Stomach (tissue), 8 donors: ENCODE measurements at regions not wholly inside any gene's neighbourhood (a gene's known extent, or its start where the extent isn't known, plus 50 kb on each side); places are given as distances from the start of the nearest gene placed in this dataset.

Experiments used
- DNase-seq, 2 donors: peaks; one replicate each; pipeline versions ENCODE4 v3.0.0 to v3.0.0-alpha.2; 2013 to 2019
- H3K27ac ChIP-seq, 5 donors: fragments of 200-600 bp in 4 of 5; sonication (generic) in 4 of 5; one replicate each; pipeline ENCODE4 v1.5.1; 2013 to 2019; ENCODE audit warnings: mild to moderate bottlenecking in 1 of 5, moderate library complexity in 1 of 5
- H3K27me3 ChIP-seq, 3 donors: fragments of 200-600 bp; sonication (generic); one replicate each; pipeline ENCODE4 v1.5.1; 2017 to 2019; ENCODE audit warnings: mixed run types in 1 of 3
- H3K36me3 ChIP-seq, 4 donors: fragments of 200-600 bp; sonication (generic); 1 replicate in 3 of 4; 2 replicates in 1 of 4; pipeline ENCODE4 v1.5.1; 2016 to 2019
- H3K4me1 ChIP-seq, 4 donors: fragments of 200-600 bp; sonication (generic); one replicate each; pipeline ENCODE4 v1.5.1; 2016 to 2019
- H3K4me3 ChIP-seq, 4 donors: fragments of 200-600 bp; sonication (generic) in 3 of 4; one replicate each; pipeline ENCODE4 v1.5.1; 2016 to 2019; ENCODE audit warnings: mild to moderate bottlenecking in 1 of 4
- H3K9me3 ChIP-seq, 4 donors: fragments of 200-600 bp; sonication (generic); one replicate each; pipeline ENCODE4 v1.5.1; 2016 to 2019
- CTCF ChIP-seq, 7 experiments: fragments of 450-650 bp in 4 of 7; fragments of 200-600 bp in 3 of 7; sonication (generic) in 3 of 7; IDR thresholded peaks; one replicate each; pipeline ENCODE4 v1.5.1; 2016 to 2019; ENCODE audit warnings: antibody characterized with exemption in 7 of 7, control low read depth in 2 of 7, mild to moderate bottlenecking in 1 of 7
- EP300 ChIP-seq: sonication (generic); formaldehyde crosslinking; IDR thresholded peaks from one replicate; pipeline ENCODE4 v1.6.1; 2017; ENCODE audit warnings: antibody characterized with exemption
- POLR2A ChIP-seq, 4 donors: fragments of 450-650 bp; IDR thresholded peaks; one replicate each; pipeline ENCODE4 v1.6.1; 2016; ENCODE audit warnings: antibody characterized with exemption in 4 of 4, control low read depth in 2 of 4, mild to moderate bottlenecking in 1 of 4, moderate library complexity in 1 of 4
- POLR2AphosphoS5 ChIP-seq, 3 donors: sonication (generic); formaldehyde crosslinking; IDR thresholded peaks; one replicate each; pipeline ENCODE4 v1.6.1; 2016; ENCODE audit warnings: antibody characterized with exemption in 3 of 3
- WGBS, 5 donors: extraction: QIAGEN DNeasy Blood & Tissue Kit in 3 of 5; methylation state at CpG; one replicate each; pipeline versions ENCODE4 v1.1.5 to v1.1.7; 2013 to 2018; 5-methylcytosine and 5-hydroxymethylcytosine counted together
- intact Hi-C: fragments of 100-400 bp; cut with DNase I; formaldehyde crosslinking; loops from one replicate; pipeline ENCODE4 v1.15.1; 2023; ENCODE audit warnings: low total_unique reads
- donor health status: healthy with polysubstance abuse.
- donor health status: Bipolar disorder and iron deficiency.
- donor health status: healthy.

DNA sequence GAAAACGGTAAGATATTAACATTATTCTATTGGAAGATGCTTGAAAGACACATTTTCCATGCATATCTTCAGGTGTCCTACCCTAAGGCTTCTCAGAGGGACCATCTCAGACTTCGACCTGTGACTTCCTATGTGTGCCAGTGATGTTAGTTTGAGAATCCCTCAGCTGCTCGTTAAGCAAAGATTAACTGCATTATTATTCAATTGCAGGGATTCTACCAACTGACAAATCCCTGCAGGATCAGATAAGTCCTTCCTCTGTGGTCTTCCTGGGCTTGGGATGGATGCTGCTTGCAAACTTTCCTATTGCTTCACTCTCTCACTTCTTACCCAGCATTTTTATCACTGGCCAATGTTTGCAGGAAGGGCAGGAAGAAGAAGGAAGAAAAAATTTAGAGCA, 83.0 kb upstream of the PPARGC1A start:
- WGBS, 5 donors = 59 to 73% (median 64%) methylated on average over 3 of the region's 3 CpGs
- TF ChIP-seq EP300 = no peak
- no peak for TF ChIP-seq POLR2A (IDR thresholded peaks at IDR 0.05)
- no peak for TF ChIP-seq CTCF (IDR thresholded peaks at IDR 0.05)
- no peak for TF ChIP-seq POLR2AphosphoS5 (IDR thresholded peaks at IDR 0.05)

DNA sequence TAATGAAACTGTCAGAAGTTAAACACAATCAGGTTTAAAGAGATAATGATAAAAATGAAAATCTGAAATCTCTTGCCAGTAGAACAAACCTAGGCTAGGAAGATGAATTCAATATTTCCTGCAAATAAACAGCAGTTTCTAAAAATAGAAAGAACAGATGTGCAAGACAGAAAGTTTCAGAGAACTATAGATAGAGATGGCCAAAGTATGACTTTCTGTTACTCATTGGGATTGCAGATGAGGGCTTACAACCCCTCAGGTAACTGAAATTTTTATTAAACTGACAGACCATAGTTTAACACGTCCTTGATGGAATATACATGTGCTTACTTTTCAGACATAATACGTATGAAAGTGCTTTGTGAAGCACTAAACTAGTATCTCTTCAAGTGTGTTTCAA, 82.3 kb upstream of the PPARGC1A start:
- 67 to 84% (median 77%) methylated on average over 2 of the region's 2 CpGs for WGBS, 5 donors
- no peaks in the 10 kb centered on the region for H3K9me3 ChIP-seq
- no peaks in the 10 kb centered on the region for H3K36me3 ChIP-seq
- no peak for TF ChIP-seq EP300
- no peak for TF ChIP-seq POLR2AphosphoS5 (IDR thresholded peaks at IDR 0.05)
- no peak for TF ChIP-seq CTCF (IDR thresholded peaks at IDR 0.05)
- TF ChIP-seq POLR2A (IDR thresholded peaks at IDR 0.05) = no peak
- no peak overlapping the region for H3K27ac ChIP-seq
- intact Hi-C loops = no loop called here
- H3K4me1 ChIP-seq = peaks cover 0 to 6% (median 0%) of the 10 kb centered on the region in 4 donors
- H3K4me3 ChIP-seq = no peak overlapping the region
- H3K27me3 ChIP-seq = no peaks in the 10 kb centered on the region
- no peak for DNase-seq

More for the DNA sequence above, 83.0 kb upstream of the PPARGC1A start:
- intact Hi-C loops = no loop called here
- Histone ChIP-seq H3K27me3 (no peaks in the 10 kb centered on the region), H3K4me1 (peaks cover 0 to 6% (median 0%) of the 10 kb centered on the region in 4 donors), H3K36me3 (no peaks in the 10 kb centered on the region), H3K27ac (no peak overlapping the region), H3K9me3 (no peaks in the 10 kb centered on the region), H3K4me3 (no peak overlapping the region)
- no peak for DNase-seq

DNA sequence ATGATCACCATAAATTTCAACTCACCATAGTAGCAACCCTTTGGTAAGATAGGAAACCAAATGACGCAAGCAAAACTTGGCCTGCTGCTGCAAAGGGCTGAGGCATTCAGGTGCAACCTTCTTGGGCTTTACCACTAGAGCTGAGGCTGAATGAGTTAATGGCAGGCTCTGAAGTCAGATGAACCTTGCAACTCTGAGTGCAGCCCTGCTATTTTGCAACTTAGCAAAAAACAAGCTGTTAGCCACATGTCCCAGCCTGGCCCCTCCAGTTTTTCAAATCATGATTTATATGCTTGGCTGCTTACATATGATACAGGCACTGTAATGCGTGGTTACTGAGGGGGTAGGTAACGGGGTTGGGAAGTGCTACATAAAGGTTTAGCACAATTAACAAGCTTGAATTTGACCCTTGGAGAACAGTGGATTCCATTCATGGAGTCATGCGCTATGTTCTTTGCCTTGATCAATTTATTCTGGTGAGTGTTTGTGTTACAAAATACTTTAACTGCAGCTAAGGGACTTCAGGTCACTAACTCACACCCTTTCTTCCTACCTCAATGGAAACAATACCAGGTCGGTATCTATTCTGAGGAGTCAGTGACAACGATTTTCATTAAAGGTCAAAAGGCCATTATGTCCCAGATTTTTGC, 80.5 kb upstream of the PPARGC1A start:
- WGBS, 5 donors = 59 to 89% (median 79%) methylated on average over 6 of the region's 6 CpGs
- TF ChIP-seq POLR2A (IDR thresholded peaks at IDR 0.05) (no peak), CTCF (IDR thresholded peaks at IDR 0.05) (no peak), EP300 (no peak), POLR2AphosphoS5 (IDR thresholded peaks at IDR 0.05) (no peak)
- Histone ChIP-seq H3K4me1 (peaks cover 0 to 6% (median 0%) of the 10 kb centered on the region in 4 donors), H3K27me3 (no peaks in the 10 kb centered on the region), H3K9me3 (no peaks in the 10 kb centered on the region), H3K36me3 (no peaks in the 10 kb centered on the region), H3K27ac (no peak overlapping the region), H3K4me3 (no peak overlapping the region)
- no peak for DNase-seq
- intact Hi-C loops = no loop called here

GRCh38 chr4:23969635-23970145, 79.8 kb upstream of the PPARGC1A start:
- H3K27ac ChIP-seq = no peak overlapping the region
- intact Hi-C loops = no loop called here
- DNase-seq = no peak
- no peaks in the 10 kb centered on the region for H3K27me3 ChIP-seq
- no peaks in the 10 kb centered on the region for H3K9me3 ChIP-seq
- no peaks in the 10 kb centered on the region for H3K36me3 ChIP-seq
- TF ChIP-seq POLR2A (IDR thresholded peaks at IDR 0.05) = no peak
- no peak for TF ChIP-seq EP300
- no peak for TF ChIP-seq POLR2AphosphoS5 (IDR thresholded peaks at IDR 0.05)
- TF ChIP-seq CTCF (IDR thresholded peaks at IDR 0.05) = no peak
- H3K4me1 ChIP-seq = peaks cover 0 to 6% (median 0%) of the 10 kb centered on the region in 4 donors
- WGBS, 5 donors = 54 to 61% (median 57%) methylated on average over 4 of the region's 4 CpGs
- H3K4me3 ChIP-seq = no peak overlapping the region
